GM12878 (cell line): ENCODE measurements at regions not wholly inside any gene's neighbourhood (a gene's known extent, or its start where the extent isn't known, plus 50 kb on each side); places are given as distances from the start of the nearest gene placed in this dataset.

Source experiments
- ATAC-seq: fragments of 200-7000 bp; cut with Tn5 transposase; 3 replicates; pipeline ENCODE4 v1.9.1; 2020; ENCODE audit warnings: mild to moderate bottlenecking, moderate library complexity
- BruUV-seq: library from RNA; stranded (reverse); fragments of 400-500 nt; replicated peaks from 2 replicates; lab custom pipeline; 2021; lab: Mats Ljungman, UMichigan
- CTCF ChIA-PET: fragments of 300-600 bp; sonication (Branson Sonifier 250); formaldehyde crosslinking; extraction: SDS; loops from one replicate; lab custom pipeline; 2021; ENCODE audit warnings: inconsistent platforms; lab: Yijun Ruan, JAX
- POLR2A ChIA-PET: fragments of 350-600 bp; formaldehyde crosslinking; extraction: SDS; loops from one replicate; lab custom pipeline; 2021; ENCODE audit warnings: inconsistent platforms; lab: Charles Lee
- RAD21 ChIA-PET: fragments of 300-600 bp; sonication (Branson Sonifier 250); formaldehyde crosslinking; loops from one replicate; lab custom pipeline; 2023; ENCODE audit warnings: antibody characterized with exemption; ENCODE audit not compliant: unreplicated experiment; lab: Charles Lee
- SMC1A ChIA-PET: fragments of 300-600 bp; sonication (Branson Sonifier 250); formaldehyde crosslinking; loops from one replicate; lab custom pipeline; 2023; ENCODE audit not compliant: unreplicated experiment, uncharacterized antibody; lab: Charles Lee
- DNase-seq: peaks from one replicate; pipeline ENCODE4 v3.0.0-alpha.2; 2011; ENCODE audit warnings: low read depth, low spot score
- FAIRE-seq: peaks from 3 replicates; lab custom pipeline; 2011; peaks lifted over from hg19 to GRCh38; lab: Jason Lieb, UNC
- H2AFZ ChIP-seq: 2 replicates; pipeline ENCODE4 v1.6.0; 2011; ENCODE audit warnings: low read depth, low read length, control low read depth; ENCODE audit not compliant: control insufficient read depth
- H3K27ac ChIP-seq: 2 replicates; pipeline ENCODE4 v1.5.1; 2011; ENCODE audit warnings: control low read depth; ENCODE audit not compliant: control insufficient read depth, insufficient read depth
- H3K27me3 ChIP-seq, 2 experiments: replicated peaks in 1 of 2; 2 replicates each; pipeline versions ENCODE4 v1.6.0 to v1.6.1; 2011; ENCODE audit warnings: low read length in 1 of 2; ENCODE audit not compliant: control insufficient read depth in 2 of 2, insufficient read depth in 2 of 2
- H3K36me3 ChIP-seq, 2 experiments: 2 replicates each; pipeline ENCODE4 v1.5.1; 2011; ENCODE audit warnings: low read length in 1 of 2; ENCODE audit not compliant: control insufficient read depth in 2 of 2, insufficient read depth in 2 of 2
- H3K4me1 ChIP-seq: 2 replicates; pipeline ENCODE4 v1.6.1; 2011; ENCODE audit warnings: mild to moderate bottlenecking, low read length, moderate library complexity, mixed read lengths; ENCODE audit not compliant: control insufficient read depth, insufficient read depth
- H3K4me2 ChIP-seq: 2 replicates; pipeline ENCODE4 v1.6.0; 2011; ENCODE audit warnings: control low read depth; ENCODE audit not compliant: control insufficient read depth, insufficient read depth
- H3K4me3 ChIP-seq: fragments of 200-600 bp; sonication (generic); 2 replicates; pipeline ENCODE4 v1.5.1; 2016
- H3K79me2 ChIP-seq: 2 replicates; pipeline ENCODE4 v1.6.0; 2011; ENCODE audit warnings: low read length; ENCODE audit not compliant: control insufficient read depth, insufficient read depth
- H3K9ac ChIP-seq: 2 replicates; pipeline ENCODE4 v1.8.0; 2011; ENCODE audit warnings: low read length, control low read depth, mixed read lengths; ENCODE audit not compliant: control insufficient read depth, insufficient read depth
- H3K9me3 ChIP-seq: replicated peaks from 3 replicates; pipeline ENCODE4 v1.5.1; 2011; ENCODE audit warnings: mild to moderate bottlenecking, low read length; ENCODE audit not compliant: control insufficient read depth, insufficient read depth
- H4K20me1 ChIP-seq: 2 replicates; pipeline ENCODE4 v1.6.0; 2011; ENCODE audit not compliant: control insufficient read depth, insufficient read depth
- FOXK2 ChIP-seq: fragments of 450-650 bp; IDR thresholded peaks from 2 replicates; pipeline ENCODE4 v1.6.1; 2017; ENCODE audit warnings: mild to moderate bottlenecking, moderate library complexity
- MEF2B ChIP-seq: fragments of 450-650 bp; IDR thresholded peaks from 2 replicates; pipeline ENCODE4 v1.6.1; 2018; ENCODE audit warnings: mild to moderate bottlenecking, moderate library complexity; ENCODE audit not compliant: partially characterized antibody, poor library complexity, severe bottlenecking
- PAX8 ChIP-seq: fragments of 450-650 bp; IDR thresholded peaks from 2 replicates; pipeline ENCODE4 v1.6.1; 2017; ENCODE audit warnings: mild to moderate bottlenecking, moderate library complexity
- RCOR1 ChIP-seq: conservative IDR thresholded peaks from 2 replicates; pipeline ENCODE4 v1.6.1; 2012; ENCODE audit warnings: low read depth, low read length, improper control_type of control experiment
- WGBS: methylation state at CpG from one replicate; pipeline ENCODE4 v1.1.6; 2016; ENCODE audit warnings: low lambda C conversion rate; ENCODE audit not compliant: insufficient replicate concordance, insufficient coverage; ENCODE audit errors: missing lambda C conversion rate; 5-methylcytosine and 5-hydroxymethylcytosine counted together
- in situ Hi-C: fragments of 300-500 bp; cut with MboI; formaldehyde crosslinking; loops from 9 replicates; pipeline ENCODE4 v1.14.3; 2018; ENCODE audit warnings: mixed read lengths
- intact Hi-C: fragments of 100-400 bp; cut with micrococcal nuclease; formaldehyde crosslinking; loops from one replicate; pipeline ENCODE4 v1.14.2; 2022; ENCODE audit not compliant: unreplicated experiment
- TF ChIP-seq, protein P1 (sequence below): IDR thresholded peaks from 2 replicates; pipeline ENCODE4 v1.6.1; 2012; ENCODE audit warnings: mild to moderate bottlenecking, low read depth, low read length
- TF ChIP-seq, protein P2 (sequence below): IDR thresholded peaks from 2 replicates; pipeline ENCODE4 v1.6.1; 2012; ENCODE audit warnings: low read depth, low read length, improper control_type of control experiment

- TF ChIP-seq, protein P1, sequence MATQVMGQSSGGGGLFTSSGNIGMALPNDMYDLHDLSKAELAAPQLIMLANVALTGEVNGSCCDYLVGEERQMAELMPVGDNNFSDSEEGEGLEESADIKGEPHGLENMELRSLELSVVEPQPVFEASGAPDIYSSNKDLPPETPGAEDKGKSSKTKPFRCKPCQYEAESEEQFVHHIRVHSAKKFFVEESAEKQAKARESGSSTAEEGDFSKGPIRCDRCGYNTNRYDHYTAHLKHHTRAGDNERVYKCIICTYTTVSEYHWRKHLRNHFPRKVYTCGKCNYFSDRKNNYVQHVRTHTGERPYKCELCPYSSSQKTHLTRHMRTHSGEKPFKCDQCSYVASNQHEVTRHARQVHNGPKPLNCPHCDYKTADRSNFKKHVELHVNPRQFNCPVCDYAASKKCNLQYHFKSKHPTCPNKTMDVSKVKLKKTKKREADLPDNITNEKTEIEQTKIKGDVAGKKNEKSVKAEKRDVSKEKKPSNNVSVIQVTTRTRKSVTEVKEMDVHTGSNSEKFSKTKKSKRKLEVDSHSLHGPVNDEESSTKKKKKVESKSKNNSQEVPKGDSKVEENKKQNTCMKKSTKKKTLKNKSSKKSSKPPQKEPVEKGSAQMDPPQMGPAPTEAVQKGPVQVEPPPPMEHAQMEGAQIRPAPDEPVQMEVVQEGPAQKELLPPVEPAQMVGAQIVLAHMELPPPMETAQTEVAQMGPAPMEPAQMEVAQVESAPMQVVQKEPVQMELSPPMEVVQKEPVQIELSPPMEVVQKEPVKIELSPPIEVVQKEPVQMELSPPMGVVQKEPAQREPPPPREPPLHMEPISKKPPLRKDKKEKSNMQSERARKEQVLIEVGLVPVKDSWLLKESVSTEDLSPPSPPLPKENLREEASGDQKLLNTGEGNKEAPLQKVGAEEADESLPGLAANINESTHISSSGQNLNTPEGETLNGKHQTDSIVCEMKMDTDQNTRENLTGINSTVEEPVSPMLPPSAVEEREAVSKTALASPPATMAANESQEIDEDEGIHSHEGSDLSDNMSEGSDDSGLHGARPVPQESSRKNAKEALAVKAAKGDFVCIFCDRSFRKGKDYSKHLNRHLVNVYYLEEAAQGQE = no peak
- TF ChIP-seq MEF2B = no peak
- no peaks in the 10 kb centered on the region for H4K20me1 ChIP-seq
- FAIRE-seq (no peak), ATAC-seq (no peak), DNase-seq (no peak)
- H3K9ac ChIP-seq = no peak overlapping the region
- H3K27me3 ChIP-seq = no peaks in the 10 kb centered on the region
- RAD21 ChIA-PET = no interaction called here
- intact Hi-C loops = no loop called here
- POLR2A ChIA-PET = no interaction called here
- H3K79me2 ChIP-seq = no peaks in the 10 kb centered on the region
- H3K36me3 ChIP-seq = no peaks in the 10 kb centered on the region
- CTCF ChIA-PET = no interaction called here
- H3K27ac ChIP-seq = no peak overlapping the region
- BruUV-seq = no TSS peak
- in situ Hi-C loops = no loop called here
- SMC1A ChIA-PET = no interaction called here
- H3K9me3 ChIP-seq = no peaks in the 10 kb centered on the region
- no peak overlapping the region for H3K4me3 ChIP-seq
- no peak overlapping the region for H2AFZ ChIP-seq
- H3K4me2 ChIP-seq = no peak overlapping the region
- no peaks in the 10 kb centered on the region for H3K4me1 ChIP-seq
Observed at GRCh38 chr14:51574009-51574408, 77.7 kb upstream of the FRMD6 start.

DNA sequence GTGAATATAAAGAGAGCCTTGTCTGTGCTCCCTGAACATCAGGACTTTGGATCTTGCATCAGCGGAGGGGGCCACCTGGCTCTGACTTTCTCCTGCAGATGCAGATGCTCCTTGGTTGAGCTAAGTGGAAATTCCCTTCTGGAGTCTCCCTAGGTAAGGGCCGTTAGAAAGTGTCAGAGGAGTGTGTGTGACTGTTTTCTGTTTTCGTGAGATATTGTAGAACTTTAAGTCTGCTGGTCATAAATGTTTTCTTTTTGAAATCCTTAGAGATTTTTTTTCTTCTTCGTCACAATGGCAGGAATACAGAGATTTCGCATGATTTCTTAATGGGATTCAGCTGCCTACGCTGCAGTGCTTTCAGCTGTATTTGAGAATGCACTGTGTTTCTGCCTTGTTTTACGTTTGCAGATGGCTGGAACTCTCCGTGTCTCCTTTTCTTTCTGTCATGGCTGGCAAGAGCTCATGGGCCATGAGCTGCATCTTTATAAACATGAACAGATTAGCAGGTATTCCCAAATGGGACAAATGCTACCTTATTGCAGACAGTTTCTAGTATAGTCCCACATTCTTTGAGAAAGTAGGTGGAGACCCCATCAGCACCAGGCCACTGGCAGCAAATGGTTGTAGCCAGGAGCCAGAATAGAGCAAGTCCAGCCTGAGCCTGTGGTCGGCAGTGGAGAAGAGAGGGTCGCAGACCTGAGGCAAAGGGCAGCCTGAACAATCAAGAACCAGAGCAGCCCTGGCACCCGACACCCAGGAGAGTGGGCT lies 76.2 kb upstream of the FRMD6 start:
- no peaks in the 10 kb centered on the region for H3K79me2 ChIP-seq
- TF ChIP-seq, protein P2, sequence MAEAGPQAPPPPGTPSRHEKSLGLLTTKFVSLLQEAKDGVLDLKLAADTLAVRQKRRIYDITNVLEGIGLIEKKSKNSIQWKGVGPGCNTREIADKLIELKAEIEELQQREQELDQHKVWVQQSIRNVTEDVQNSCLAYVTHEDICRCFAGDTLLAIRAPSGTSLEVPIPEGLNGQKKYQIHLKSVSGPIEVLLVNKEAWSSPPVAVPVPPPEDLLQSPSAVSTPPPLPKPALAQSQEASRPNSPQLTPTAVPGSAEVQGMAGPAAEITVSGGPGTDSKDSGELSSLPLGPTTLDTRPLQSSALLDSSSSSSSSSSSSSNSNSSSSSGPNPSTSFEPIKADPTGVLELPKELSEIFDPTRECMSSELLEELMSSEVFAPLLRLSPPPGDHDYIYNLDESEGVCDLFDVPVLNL = no peak
- no peak for TF ChIP-seq RCOR1
- no peak for TF ChIP-seq FOXK2
- no peak for TF ChIP-seq PAX8
- BruUV-seq = no TSS peak
- no peak overlapping the region for H2AFZ ChIP-seq
- H3K4me3 ChIP-seq = no peak overlapping the region
- intact Hi-C loops (no loop called here), in situ Hi-C loops (no loop called here)
- no peaks in the 10 kb centered on the region for H3K27me3 ChIP-seq
- H3K9ac ChIP-seq = no peak overlapping the region
- no peaks in the 10 kb centered on the region for H3K9me3 ChIP-seq
- H3K27ac ChIP-seq = no peak overlapping the region
- DNase-seq = no peak
- no peaks in the 10 kb centered on the region for H3K36me3 ChIP-seq
- ChIA-PET RAD21 (no interaction called here), SMC1A (no interaction called here), POLR2A (no interaction called here), CTCF (no interaction called here)
- H3K4me2 ChIP-seq = no peak overlapping the region
- WGBS = 43% methylated on average over 11 of the region's 11 CpGs
- no peaks in the 10 kb centered on the region for H3K4me1 ChIP-seq
- ATAC-seq = no peak
- no peaks in the 10 kb centered on the region for H4K20me1 ChIP-seq
- FAIRE-seq = no peak
